DMS 273 (cell line): ENCODE measurements at regions not wholly inside any gene's neighbourhood (a gene's known extent, or its start where the extent isn't known, plus 50 kb on each side); places are given as distances from the start of the nearest gene placed in this dataset.
"Not testable (repeated sequence)": the region's sequence is repeated elsewhere in the genome, so short reads cannot be mapped to it uniquely, and the experiment has no call there.

Source experiments
- DNase-seq: peaks from one replicate; lab custom pipeline; 2025; ENCODE audit not compliant: unreplicated experiment; lab: John Stamatoyannopoulos, UW

DNA sequence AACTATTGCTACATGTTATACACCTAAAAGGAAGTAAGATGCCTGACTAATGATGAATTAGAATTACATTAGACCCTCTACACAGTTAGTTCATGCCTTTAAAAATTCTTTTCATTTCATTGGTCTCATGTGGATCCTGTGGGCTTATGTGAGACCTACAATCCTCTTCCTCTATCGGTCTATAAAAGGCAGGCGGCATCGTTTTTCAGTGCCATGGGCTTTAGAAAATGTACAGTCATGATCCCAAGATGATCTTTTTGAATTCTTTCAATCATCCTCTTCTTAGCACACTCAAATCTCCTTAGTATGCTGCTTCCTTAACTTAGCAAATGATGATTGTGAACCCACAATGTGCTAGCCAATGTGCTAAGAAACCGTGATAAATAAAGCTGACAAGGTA lies 193.9 kb downstream of the ZNF608 start:
- DNase-seq: no peak

DNA sequence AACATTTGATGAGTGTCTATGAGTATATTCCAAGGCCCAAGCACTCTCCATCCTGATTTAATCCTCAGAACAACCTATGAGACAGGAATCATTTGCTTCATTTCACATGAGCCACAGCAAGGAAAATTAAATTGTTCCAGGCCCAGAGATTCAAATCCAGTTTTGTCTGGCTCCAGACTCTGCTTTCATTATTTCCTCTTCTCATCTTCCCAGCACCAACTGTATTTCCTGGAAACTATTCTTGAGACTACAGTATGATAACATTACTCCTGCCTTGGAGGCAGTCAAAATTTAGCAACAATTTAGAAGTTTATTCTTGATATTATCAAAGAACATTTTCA lies 194.5 kb downstream of the ZNF608 start:
- DNase-seq: no peak

DNA sequence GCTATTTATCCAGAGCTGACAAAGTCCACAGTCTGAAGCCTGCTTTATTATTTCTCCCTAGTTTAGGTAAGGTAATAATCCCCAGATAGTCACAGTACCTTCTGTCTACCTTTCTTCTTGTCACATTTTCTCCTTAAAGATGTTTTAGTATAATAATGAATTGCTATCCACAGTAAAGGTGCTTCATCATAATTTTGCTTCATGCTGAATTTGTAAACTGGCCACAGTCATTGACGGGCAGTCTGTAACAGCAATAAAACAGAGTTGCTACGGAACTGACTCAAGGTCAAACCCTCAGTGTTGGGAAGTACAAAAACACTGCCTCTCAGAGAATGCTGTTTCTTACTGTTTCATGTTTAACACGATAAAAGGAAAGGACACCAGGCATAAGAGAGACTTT lies 195.7 kb downstream of the ZNF608 start:
- no peak for DNase-seq

DNA sequence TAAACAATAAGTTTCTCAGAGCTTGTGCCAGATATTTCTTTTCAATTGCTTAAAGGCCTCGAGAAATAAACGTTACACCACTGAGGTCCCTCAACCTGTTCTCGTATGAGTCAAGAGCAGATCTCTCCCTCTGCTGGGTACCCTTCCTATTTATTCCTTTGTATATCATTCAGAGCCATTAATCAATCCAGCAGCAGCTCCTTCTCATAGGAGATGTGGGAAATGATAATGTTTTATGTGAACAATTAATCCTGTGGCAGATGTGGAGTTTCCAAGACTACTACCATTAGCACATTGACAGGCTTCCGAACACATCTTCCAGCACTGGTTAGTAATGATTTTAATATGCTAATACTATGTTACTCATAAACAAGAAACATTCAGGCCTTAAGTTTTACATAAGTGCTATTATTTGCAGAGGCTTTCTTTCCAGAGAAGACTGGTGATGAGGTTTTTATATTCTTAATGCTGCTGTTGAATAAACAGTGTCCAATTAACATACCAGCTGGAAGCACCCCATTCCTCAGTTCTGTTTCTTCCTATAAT lies 196.5 kb downstream of the ZNF608 start:
- DNase-seq: peak; percentile 15

DNA sequence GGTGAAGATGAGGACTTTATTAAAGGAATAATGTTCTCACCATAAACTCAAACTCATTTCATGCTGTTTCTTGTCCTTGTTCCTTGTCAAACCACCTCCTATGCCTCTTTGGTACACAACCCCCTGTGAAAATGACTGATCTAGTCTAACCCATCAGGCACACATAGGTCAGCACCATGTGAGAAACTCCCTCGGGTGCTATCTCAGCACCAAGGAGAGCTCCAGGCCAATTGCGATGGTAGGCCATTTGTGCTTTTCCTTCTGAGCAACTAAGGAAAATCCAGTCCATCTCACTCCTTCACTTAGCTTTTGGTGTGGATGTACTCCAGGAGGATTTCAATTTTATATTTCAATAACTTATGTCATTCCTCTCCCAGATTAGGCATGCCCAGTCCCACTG lies 199.8 kb downstream of the ZNF608 start:
- DNase-seq: peak; percentile 11

DNA sequence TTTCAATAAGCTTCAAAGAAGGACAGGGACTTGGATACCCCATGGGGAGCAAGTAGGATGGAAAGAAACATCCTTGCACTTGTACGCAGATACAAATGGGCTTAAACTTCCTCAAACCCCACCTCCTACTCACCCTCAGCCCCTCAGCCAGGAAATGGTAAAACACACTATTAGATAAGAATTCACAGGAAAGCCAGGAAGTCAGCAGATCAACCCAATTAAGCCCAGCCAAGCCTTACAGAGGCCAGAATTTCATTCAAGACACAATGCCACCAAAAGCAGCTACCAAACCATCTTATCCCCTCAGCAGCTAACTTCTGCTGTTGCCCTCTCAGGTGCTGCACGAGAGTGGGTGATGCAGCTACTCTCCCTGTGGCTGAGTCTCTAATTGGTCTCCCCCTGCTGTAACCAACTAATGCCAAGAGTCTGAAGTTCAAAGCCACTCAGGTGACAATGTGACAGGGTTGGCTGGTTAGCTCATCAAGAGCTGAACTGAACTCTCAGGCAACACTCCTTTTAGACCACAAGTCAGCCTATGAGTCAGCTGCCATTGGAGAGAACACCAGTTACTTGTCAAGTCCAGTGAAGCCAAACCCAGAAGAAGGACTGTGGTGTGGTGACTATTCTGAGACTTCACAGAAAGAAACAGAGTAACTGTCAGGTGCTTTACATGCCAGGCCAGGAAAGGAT lies 201.9 kb downstream of the ZNF608 start:
- DNase-seq: no peak

DNA sequence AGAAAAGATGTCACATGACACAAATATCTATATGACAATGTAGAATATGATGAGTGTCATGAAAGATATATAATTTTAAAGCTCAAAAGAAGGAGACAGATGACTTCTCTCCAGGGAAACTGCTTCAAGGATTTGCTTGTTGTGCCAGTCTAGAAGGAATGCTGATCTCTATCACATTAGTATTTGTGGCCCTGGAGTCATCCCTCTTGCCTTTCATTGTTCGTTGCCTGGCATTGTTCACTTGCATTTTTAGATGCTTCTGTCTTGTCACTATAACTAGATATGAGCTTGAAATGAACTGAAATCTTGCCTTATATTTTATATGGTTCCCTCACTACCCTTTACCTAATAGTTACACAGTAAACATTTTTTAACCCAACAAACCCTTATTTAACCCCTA lies 207.5 kb downstream of the ZNF608 start:
- no peak for DNase-seq

DNA sequence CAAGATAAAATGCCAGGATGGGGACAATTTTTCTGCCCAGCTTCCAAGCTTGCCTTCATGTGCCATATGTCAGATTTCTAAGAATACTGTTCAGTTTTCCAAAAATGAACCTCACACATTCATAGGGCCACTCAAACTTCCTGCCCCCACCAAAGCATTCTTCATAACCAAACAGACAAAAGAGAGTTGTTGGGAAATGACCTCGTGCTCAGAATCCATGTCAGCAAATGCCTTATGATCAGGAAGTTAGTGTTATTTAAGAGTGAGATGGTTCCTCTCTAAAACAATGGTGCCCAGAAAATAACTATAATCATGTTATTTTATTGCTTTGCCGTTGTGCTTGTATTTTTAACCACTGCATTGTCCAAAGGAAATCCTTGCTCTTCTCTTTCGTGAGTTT lies 208.2 kb downstream of the ZNF608 start:
- DNase-seq: no peak

DNA sequence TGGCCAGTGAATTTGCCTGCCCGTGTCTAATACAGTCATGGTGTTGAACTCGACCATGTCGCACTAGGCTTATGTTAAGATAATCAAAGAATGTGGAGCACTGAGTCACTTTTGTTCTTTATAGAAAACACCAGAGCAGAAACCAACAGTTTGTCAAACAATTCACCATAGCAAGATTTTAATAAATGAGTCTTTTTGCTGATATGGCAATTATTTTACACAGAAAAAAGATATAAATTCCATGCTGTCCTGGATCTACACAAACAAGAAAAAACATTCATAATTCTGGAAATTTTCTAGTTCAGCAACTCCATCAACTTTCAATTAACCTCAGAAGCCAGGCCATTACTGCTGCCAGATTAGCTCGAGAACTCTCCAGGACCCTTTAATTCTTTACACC lies 208.9 kb downstream of the ZNF608 start:
- DNase-seq: no peak

DNA sequence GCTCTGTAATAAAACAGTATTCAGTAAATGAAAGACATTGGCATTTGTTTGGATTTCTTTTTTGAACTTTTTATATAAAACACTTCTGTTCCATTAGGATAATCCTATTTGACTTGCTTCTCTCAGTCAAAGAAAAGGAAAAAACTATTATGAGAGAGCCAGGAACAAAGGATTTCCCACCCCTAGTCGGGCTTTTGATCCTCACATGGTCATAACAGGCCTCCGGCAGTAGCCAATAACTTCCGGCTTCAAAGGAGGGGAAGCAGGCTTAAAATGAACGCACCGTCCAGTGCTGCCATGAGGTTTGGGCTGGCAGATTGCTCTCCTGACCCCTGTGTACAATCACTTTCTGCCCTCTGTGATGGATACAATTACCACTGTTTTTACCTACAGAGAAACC lies 209.3 kb downstream of the ZNF608 start:
- no peak for DNase-seq

DNA sequence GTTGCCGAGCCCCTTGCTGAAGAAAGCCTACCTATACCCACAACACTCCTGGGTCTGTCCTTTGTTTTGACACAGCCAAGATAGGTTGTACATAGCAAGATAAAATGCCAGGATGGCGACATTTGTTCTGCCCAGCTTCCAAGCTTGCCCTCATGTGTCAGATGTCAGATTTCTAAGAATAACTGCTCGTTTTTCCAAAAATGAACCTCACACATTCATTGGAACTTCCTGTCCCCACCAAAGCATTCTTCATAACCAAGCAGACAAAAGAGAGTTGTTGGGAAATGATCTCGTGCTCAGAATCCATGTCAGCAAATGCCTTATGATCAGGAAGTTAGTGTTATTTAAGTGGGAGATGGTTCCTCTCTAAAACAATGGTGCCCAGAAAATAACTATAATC lies 210.1 kb downstream of the ZNF608 start:
- no peak for DNase-seq

DNA sequence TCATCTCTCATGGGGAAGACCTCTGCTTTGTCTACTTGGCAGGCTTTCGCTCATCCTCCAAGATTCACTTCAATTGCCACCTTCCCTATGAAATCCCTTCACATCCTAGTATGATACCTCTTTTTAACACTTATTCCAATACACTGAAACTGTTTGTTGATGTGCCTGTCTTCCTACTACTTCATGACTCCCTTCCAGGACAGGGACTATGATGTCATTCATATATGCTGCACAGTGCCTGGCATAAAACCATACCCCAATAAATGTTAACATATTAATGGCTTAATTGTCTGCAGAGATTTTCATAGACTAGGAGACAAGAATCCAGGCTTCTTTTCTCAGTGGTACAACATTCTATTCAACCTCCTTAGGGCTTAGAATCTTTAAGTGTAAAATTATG lies 215.5 kb downstream of the ZNF608 start:
- DNase-seq: no peak

DNA sequence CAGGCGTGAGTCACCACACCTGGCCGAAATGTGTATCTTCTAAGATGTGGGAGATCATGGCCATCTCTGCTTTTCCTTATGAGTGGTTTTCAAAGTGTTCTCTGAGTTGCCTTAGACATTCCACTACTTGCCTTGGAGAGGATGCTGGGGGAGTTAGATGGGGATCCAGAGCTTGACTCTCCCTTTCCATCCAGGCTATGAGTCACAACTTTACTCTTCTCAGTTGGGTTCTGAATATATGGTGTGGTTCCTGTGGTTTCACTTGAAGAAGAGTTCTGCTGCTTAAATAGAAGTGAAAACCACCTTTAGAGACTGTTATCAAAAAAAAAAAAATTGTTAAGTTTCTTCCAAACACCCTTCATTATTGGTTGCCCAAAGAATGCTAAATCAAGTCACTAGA lies 217.6 kb downstream of the ZNF608 start:
- DNase-seq: no peak

DNA sequence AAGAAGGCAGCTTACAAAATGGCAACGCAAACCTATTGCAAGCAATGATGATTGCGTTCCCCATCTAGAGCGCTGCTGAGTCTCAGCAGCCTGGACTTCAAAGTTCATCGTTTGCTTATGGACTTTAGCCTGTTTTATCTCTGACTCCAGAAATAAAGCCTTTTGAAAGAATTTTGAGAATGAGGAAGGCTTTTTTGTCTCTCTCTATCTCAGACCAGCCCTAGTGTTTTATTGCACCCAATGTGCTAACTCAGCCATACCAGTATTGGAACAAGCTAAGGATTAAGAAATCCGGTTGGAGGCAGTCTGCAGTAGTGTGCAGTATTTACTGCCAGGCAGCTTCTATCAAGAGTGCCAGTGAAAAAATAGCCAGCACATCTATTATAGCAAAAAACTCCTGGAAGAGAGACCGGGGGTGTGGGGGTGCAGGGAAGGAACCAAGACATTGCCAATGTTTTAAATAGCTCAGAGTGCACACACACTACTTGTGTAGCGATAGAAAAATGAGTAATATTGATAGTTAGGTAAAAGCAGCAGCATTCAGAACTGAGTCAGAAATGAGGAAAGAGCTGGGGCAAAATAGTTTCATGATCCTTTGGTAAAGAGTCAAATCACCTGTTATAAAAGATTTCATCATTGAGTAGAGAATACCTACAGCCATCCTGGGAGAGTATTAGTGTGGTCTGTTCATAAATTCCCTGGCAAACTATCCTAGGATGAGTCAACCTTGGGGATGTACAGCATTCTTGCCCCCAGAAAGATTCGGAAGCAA lies 219.0 kb downstream of the ZNF608 start:
- no peak for DNase-seq

DNA sequence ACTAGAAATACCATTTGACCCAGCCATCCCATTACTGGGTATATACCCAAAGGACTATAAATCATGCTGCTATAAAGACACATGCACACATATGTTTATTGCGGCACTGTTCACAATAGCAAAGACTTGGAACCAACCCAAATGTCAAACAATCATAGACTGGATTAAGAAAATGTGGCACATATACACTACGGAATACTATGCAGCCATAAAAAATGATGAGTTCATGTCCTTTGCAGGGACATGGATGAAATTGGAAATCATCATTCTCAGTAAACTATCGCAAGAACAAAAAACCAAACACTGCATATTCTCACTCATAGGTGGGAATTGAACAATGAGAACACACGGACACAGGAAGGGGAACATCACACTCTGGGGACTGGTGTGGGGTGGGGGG lies 220.4 kb downstream of the ZNF608 start:
- DNase-seq: not testable (repeated sequence)

DNA sequence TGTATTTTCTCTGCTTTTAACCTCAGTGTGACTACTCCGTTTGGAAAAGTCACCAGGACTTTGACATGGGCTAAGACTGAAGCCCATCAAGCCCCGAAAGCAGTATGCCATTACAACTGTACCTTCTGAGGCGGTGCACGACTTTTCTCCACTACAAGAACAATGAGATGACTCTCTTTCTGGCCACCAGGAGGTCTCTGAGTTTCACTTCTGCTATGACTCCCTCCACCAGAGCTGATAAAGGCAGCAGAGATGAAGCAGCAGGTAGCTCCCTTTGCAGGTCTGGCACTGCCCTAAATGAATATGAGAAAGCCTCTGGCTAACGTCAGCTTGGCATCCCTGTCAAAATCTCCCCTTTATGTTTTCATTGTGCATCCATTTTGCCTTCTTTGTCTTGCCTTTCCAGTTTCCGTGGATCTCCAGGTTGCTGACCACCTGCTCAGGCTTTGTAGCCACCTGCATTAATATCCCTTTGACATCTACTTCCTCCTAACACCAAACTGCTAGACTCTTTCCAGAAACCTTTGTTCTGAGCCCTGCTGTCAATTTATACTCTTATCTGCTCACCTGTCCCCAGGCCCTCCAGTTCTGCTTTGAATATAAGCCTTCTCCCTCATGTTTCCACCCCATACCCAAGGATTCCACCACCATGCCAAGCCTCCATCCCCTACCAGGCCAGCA lies 221.7 kb downstream of the ZNF608 start:
- DNase-seq: peak; percentile 3

DNA sequence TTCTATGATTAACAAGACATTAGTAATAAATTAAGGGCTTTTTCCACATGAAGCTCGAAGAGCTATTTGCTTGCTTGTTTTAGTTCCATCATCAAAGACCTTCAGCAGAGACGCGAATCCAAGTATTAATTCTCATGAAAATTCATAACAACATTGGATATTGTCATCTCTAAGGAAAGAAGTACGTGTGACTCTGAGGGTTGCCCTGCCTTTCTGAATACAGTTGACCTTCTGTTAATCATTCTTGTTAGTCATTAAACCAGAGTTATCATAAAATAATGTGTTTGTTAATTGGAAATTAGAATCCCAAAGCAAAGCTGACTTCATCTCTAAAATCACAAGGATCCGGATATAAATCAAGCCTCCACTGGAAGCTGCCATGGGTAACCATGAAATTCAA lies 222.5 kb downstream of the ZNF608 start:
- no peak for DNase-seq

DNA sequence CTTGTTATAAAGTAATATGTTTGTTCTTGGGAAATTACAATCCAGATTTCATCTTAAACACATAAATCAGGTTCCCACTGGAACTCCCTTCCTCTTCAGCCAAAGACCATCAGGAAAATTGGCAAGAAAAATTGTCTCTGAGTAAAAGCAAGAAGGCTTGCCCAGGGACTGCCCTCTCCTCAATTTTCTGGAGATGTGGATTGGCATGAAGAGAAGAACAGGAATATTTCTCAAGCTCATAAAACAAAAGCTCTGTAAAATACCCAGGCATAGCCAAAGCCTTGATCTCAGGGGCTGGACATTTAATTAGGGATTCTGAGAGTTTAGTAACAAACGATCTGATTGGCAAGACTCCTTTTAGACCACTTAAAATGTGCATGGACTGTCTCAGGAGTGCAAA lies 223.4 kb downstream of the ZNF608 start:
- no peak for DNase-seq

DNA sequence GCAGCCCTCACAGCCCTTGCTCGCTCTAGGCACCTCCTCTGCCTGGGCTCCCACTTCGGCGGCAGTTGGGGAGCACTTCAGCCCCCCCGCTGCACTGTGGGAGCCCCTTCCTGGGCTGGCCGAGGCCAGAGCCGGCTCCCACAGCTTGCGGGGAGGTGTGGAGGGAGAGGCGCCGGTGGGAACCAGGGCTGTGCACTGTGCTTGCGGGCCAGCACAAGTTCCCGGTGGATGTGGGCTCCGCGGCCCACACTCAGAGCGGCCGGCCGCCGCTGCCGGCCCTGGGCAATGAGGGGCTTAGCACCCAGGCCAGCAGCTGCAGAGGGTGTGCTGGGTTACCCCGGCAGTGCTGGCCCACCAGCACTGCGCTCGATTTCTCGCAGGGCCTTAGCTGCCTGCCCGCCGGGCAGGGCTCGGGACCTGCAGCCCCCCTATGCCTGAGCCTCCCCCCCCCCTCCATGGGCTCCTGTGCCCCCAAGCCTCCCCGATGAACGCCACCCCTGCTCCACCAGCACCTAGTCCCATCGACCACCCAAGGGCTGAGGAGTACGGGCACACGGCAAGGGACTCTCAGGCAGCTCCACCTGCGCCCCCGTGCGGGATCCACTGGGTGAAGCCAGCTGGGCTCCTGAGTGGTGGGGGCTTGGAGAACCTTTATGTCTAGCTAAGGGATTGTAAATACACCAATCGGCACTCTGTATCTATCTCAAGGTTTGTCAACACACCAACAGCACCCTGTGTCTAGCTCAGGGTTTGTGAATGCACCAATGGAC lies 224.8 kb downstream of the ZNF608 start:
- DNase-seq: no peak

DNA sequence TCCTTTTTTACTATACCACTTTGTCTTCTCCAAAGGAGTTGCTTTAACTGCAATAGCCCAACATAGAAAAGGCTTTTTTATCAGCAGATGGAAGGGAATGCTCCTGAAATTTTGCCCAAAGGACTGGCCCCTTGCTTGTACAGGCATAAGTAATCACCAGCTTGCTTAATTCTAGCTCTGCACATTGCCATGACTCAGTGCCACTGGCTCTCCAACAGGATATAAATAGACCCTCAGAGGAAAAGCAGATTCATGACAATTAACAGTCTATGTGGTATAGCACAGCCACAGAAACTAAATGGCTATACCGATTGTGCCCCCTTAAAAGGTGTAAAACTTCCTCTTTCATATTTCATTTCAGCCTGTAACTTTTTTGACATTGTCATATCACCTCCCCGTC lies 227.0 kb downstream of the ZNF608 start:
- peak; percentile 45 for DNase-seq

DNA sequence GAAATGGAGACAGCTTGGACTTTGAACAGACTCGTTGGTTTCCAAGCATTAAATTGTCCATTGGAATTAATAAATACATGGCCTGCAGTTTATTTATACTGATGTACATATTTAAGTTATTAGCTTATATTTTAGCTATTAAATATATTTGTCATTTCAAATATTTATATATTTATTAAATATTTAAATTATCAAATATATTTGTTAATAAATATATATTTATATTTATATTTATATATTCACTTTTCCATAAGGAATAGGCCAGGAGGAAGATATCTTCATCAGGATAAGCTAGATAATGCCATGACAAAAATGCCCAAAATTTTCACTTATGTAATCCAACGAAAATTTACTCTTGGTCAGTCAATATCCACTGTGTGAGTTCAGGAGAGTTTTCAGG lies 229.9 kb downstream of the ZNF608 start:
- no peak for DNase-seq
